Adrenal gland (tissue), 9 donors: ENCODE measurements at regions not wholly inside any gene's neighbourhood (a gene's known extent, or its start where the extent isn't known, plus 50 kb on each side); places are given as distances from the start of the nearest gene placed in this dataset.

ENCODE experiments used
- DNase-seq, 7 donors: peaks; one replicate each; pipeline ENCODE4 v3.0.0-alpha.2; 2019 to 2020
- H3K27ac ChIP-seq, 5 donors: fragments of 200-600 bp; sonication (generic) in 4 of 5; 1 replicate in 3 of 5; 2 replicates in 2 of 5; pipeline versions ENCODE4 v1.5.1 to v1.8.0; 2016 to 2020; ENCODE audit warnings: mild to moderate bottlenecking in 1 of 5
- H3K27me3 ChIP-seq: fragments of 200-600 bp; 2 replicates; pipeline ENCODE4 v1.8.0; 2021
- H3K36me3 ChIP-seq, 2 donors: fragments of 200-600 bp; replicated peaks in 1 of 2; 1 replicate in 1 of 2; 2 replicates in 1 of 2; pipeline versions ENCODE4 v1.5.1 to v1.8.0; 2018 to 2022
- H3K4me1 ChIP-seq, 2 donors: fragments of 200-600 bp; replicated peaks in 1 of 2; 1 replicate in 1 of 2; 2 replicates in 1 of 2; pipeline versions ENCODE4 v1.5.1 to v1.8.0; 2018 to 2021
- H3K4me3 ChIP-seq, 4 donors: fragments of 200-600 bp; sonication (generic) in 3 of 4; one replicate each; pipeline ENCODE4 v1.5.1; 2016 to 2018
- H3K9me3 ChIP-seq, 3 donors: fragments of 200-600 bp; sonication (generic) in 1 of 3; replicated peaks in 1 of 3; 1 replicate in 2 of 3; 2 replicates in 1 of 3; pipeline versions ENCODE4 v1.5.1 to v1.8.0; 2016 to 2021
- CTCF ChIP-seq, 6 experiments: fragments of 450-650 bp in 4 of 6; fragments of 200-600 bp in 2 of 6; sonication (generic) in 1 of 6; IDR thresholded peaks; 1 replicate in 5 of 6; 2 replicates in 1 of 6; pipeline versions ENCODE4 v1.5.1 to v1.8.0; 2016 to 2021; ENCODE audit warnings: antibody characterized with exemption in 6 of 6, mild to moderate bottlenecking in 2 of 6, moderate library complexity in 1 of 6
- POLR2A ChIP-seq, 2 donors: fragments of 450-650 bp; IDR thresholded peaks; one replicate each; pipeline ENCODE4 v1.6.1; 2017; ENCODE audit warnings: antibody characterized with exemption in 2 of 2, mild to moderate bottlenecking in 2 of 2, moderate library complexity in 1 of 2
- WGBS, 4 donors: extraction: QIAGEN DNeasy Blood & Tissue Kit in 2 of 4; methylation state at CpG; one replicate each; pipeline versions ENCODE4 v1.1.5 to v1.1.7; 2013 to 2017; 5-methylcytosine and 5-hydroxymethylcytosine counted together
- intact Hi-C, 2 donors: fragments of 100-400 bp; cut with DNase I; formaldehyde crosslinking; loops; one replicate each; pipeline versions ENCODE4 v1.14.1 to v1.15.0; 2022 to 2023
- donor health status: healthy with polysubstance abuse.
- donor health status: Bipolar disorder and iron deficiency.
- donor health status: DM: yes; HTN: yes; CAD: no.
- donor health status: DM: no; HTN: no; CAD: no.
- donor health status: DM: no; HTN: no; CAD: no.

- Histone ChIP-seq H3K9me3 (no peaks in the 10 kb centered on the region), H3K27me3 (no peaks in the 10 kb centered on the region), H3K36me3 (no peaks in the 10 kb centered on the region), H3K4me3 (no peak overlapping the region), H3K27ac (no peak overlapping the region), H3K4me1 (no peaks in the 10 kb centered on the region)
- intact Hi-C loops = loop anchor here in 1 of 2 donors (5.0 kb wide), 1 partner anchor 56 kb away; no protein-coding TSS in a partner anchor
- peak in 2 of 7 donors; percentile 10 to 46 for DNase-seq
- TF ChIP-seq CTCF (IDR thresholded peaks at IDR 0.05) (no peak), POLR2A (IDR thresholded peaks at IDR 0.05) (no peak)
- WGBS, 4 donors = 72 to 76% (median 73%) methylated on average over 12 of the region's 12 CpGs
Observed at GRCh38 chr14:101215927-101216326, 312.4 kb upstream of the RTL1 start.

- DNase-seq = peak in 3 of 7 donors; percentile 2 to 29 (median 6)
- no peaks in the 10 kb centered on the region for H3K27me3 ChIP-seq
- no peaks in the 10 kb centered on the region for H3K9me3 ChIP-seq
- no peaks in the 10 kb centered on the region for H3K36me3 ChIP-seq
- TF ChIP-seq CTCF (IDR thresholded peaks at IDR 0.05) = no peak
- no peak for TF ChIP-seq POLR2A (IDR thresholded peaks at IDR 0.05)
- H3K4me3 ChIP-seq = no peak overlapping the region
- no peak overlapping the region for H3K27ac ChIP-seq
- WGBS, 4 donors = 51 to 63% (median 55%) methylated on average over 8 to 9 of the region's 9 CpGs
- no peaks in the 10 kb centered on the region for H3K4me1 ChIP-seq
- intact Hi-C loops = loop anchor here in 1 of 2 donors (5.0 kb wide), 1 partner anchor 56 kb away; no protein-coding TSS in a partner anchor
Observed at GRCh38 chr14:101216366-101217079, 313.0 kb upstream of the RTL1 start.

GRCh38 chr14:101217080-101217463 lies 313.6 kb upstream of the RTL1 start:
- TF ChIP-seq POLR2A (IDR thresholded peaks at IDR 0.05) (no peak), CTCF (IDR thresholded peaks at IDR 0.05) (no peak)
- H3K9me3 ChIP-seq = no peaks in the 10 kb centered on the region
- no peak overlapping the region for H3K27ac ChIP-seq
- H3K4me1 ChIP-seq = no peaks in the 10 kb centered on the region
- intact Hi-C loops = loop anchor here in 1 of 2 donors (5.0 kb wide), 1 partner anchor 55 kb away; no protein-coding TSS in a partner anchor
- no peaks in the 10 kb centered on the region for H3K36me3 ChIP-seq
- DNase-seq = peak in 3 of 7 donors; percentile 5 to 37 (median 5)
- WGBS, 4 donors = 73 to 83% (median 79%) methylated on average over 5 to 6 of the region's 6 CpGs
- no peaks in the 10 kb centered on the region for H3K27me3 ChIP-seq
- H3K4me3 ChIP-seq = no peak overlapping the region

GRCh38 chr14:101217616-101218371 lies 314.3 kb upstream of the RTL1 start:
- 85 to 90% (median 88%) methylated on average over 14 of the region's 14 CpGs for WGBS, 4 donors
- intact Hi-C loops = loop anchor here in 1 of 2 donors (5.0 kb wide), 1 partner anchor 55 kb away; no protein-coding TSS in a partner anchor
- peak in 3 of 7 donors; percentile 5 to 31 (median 6) for DNase-seq
- Histone ChIP-seq H3K9me3 (no peaks in the 10 kb centered on the region), H3K4me1 (no peaks in the 10 kb centered on the region), H3K27me3 (no peaks in the 10 kb centered on the region), H3K36me3 (no peaks in the 10 kb centered on the region), H3K4me3 (no peak overlapping the region), H3K27ac (no peak overlapping the region)
- TF ChIP-seq POLR2A (IDR thresholded peaks at IDR 0.05) = no peak
- no peak for TF ChIP-seq CTCF (IDR thresholded peaks at IDR 0.05)
